Fibroblast of upper back skin (primary cell): ENCODE measurements at regions not wholly inside any gene's neighbourhood (a gene's known extent, or its start where the extent isn't known, plus 50 kb on each side); places are given as distances from the start of the nearest gene placed in this dataset.

Experiments
- DNase-seq: peaks from one replicate; pipeline ENCODE4 v3.0.0-alpha.2; 2013

GRCh38 chr2:163808406-163808805 lies 72.6 kb upstream of the FIGN start:
- DNase-seq = no peak

DNA sequence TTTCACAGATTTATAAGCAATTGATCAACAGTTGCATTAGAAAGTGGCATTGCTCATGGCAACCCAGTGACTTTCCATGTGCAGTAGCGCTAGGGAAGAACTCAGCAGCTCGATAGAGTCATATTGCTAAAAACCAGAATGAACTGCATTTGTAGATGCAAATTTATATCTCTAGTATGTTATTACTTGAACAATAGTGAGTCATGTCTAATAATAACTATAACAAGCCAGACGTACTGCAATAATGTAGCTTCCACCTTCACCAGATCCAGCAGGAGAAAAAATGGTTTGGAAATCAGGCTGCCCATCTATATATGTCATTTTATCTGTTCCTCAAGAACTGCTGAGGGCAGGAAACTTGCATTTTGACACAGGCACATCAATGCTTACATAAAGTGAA lies 66.5 kb upstream of the FIGN start:
- peak; percentile 12 for DNase-seq

- no peak for DNase-seq
Observed at GRCh38 chr2:163801486-163801885, 65.7 kb upstream of the FIGN start.

DNA sequence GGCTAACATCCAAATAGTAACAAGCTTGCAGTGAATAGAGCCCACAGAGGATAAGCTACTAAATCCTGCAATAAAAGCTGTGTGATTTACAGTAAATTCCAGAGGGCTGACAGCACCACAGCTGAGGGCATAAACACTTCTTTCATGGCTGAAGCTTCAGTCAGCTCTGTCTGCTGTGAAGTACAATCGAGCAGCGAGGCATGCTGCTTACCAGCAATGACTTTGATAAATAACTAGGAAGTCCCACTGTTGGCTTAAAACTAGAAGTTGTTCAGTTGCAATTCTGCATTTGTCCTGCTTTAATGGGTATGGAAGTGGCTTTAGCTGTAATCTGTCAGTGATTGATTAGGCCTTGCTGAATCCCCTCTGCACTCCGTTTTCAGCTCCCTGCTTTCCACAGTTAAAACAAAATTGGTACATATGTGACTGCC lies 65.2 kb upstream of the FIGN start:
- peak; percentile 74 for DNase-seq

GRCh38 chr2:163799807-163800206 lies 64.0 kb upstream of the FIGN start:
- no peak for DNase-seq

GRCh38 chr2:163794635-163795034 lies 58.8 kb upstream of the FIGN start:
- DNase-seq = no peak
